KOPT-K1 (cell line): ENCODE measurements at regions not wholly inside any gene's neighbourhood (a gene's known extent, or its start where the extent isn't known, plus 50 kb on each side); places are given as distances from the start of the nearest gene placed in this dataset.

Source experiments
- H3K27ac ChIP-seq: fragments of 200-600 bp; sonication (generic); 2 replicates; pipeline ENCODE4 v1.5.1; 2016; ENCODE audit warnings: antibody characterized with exemption, mild to moderate bottlenecking, low read depth, low read length; ENCODE audit not compliant: poor library complexity, severe bottlenecking
- H3K36me3 ChIP-seq: fragments of 200-600 bp; sonication (generic); 2 replicates; pipeline ENCODE4 v1.5.1; 2017; ENCODE audit warnings: antibody characterized with exemption, mild to moderate bottlenecking, low read length, moderate library complexity; ENCODE audit not compliant: insufficient read depth
- H3K9me3 ChIP-seq: fragments of 200-600 bp; sonication (generic); 2 replicates; pipeline ENCODE4 v1.5.1; 2017; ENCODE audit warnings: antibody characterized with exemption, low read length, mild to moderate bottlenecking; ENCODE audit not compliant: insufficient read depth, poor library complexity, severe bottlenecking

DNA sequence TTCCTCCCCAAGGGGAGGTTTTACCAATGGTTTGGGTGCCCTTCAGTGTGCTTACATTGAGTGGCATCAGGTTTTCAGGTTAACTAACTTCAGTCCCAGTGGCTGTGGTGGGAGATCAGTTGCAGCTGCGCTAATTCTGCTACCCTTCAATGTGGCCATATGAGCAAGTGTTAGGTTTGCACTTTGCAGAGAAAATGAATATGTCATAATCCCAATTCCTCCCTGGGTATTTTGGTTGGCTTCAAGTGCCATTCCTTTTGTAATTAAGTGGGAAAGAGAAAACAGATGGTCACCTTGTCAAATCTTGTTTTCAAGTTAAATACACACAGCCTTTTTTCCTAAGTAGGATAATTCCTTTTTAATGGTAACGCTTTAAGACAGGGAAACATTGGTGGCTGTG lies 236.2 kb downstream of the TLE4 start:
- Histone ChIP-seq H3K27ac (no peak overlapping the region), H3K9me3 (no peaks in the 10 kb centered on the region), H3K36me3 (no peaks in the 10 kb centered on the region)

- Histone ChIP-seq H3K27ac (no peak overlapping the region), H3K36me3 (no peaks in the 10 kb centered on the region), H3K9me3 (no peaks in the 10 kb centered on the region)
Observed at GRCh38 chr9:79806086-79806485, 234.3 kb downstream of the TLE4 start.

DNA sequence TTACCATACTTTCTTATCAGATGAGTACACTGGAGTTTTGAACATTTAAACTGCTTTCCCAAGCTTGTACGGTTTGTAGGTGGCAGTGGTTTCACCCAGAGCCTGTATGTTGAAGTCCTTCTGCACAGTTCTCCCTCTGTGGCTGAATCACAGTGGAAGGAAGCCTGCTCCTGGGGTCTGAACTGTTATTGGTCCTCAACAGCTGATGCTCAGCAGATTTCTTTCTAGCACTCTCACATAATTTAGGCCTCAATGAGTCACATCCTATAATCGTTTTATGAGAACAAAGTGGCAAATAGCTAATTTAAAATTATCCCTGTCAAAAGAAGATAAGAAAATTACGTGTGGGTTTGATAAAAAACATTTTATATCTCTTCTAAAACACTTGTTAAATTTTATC lies 229.7 kb downstream of the TLE4 start:
- no peaks in the 10 kb centered on the region for H3K9me3 ChIP-seq
- H3K27ac ChIP-seq, result no peak overlapping the region
- H3K36me3 ChIP-seq, result no peaks in the 10 kb centered on the region

- Histone ChIP-seq H3K27ac (no peak overlapping the region), H3K36me3 (no peaks in the 10 kb centered on the region), H3K9me3 (no peaks in the 10 kb centered on the region)
Observed at GRCh38 chr9:79800578-79800977, 228.8 kb downstream of the TLE4 start.

GRCh38 chr9:79799691-79800335 lies 228.0 kb downstream of the TLE4 start:
- H3K27ac ChIP-seq, result no peak overlapping the region
- H3K36me3 ChIP-seq, result no peaks in the 10 kb centered on the region
- H3K9me3 ChIP-seq, result no peaks in the 10 kb centered on the region

GRCh38 chr9:79798450-79798849 lies 226.7 kb downstream of the TLE4 start:
- no peaks in the 10 kb centered on the region for H3K9me3 ChIP-seq

DNA sequence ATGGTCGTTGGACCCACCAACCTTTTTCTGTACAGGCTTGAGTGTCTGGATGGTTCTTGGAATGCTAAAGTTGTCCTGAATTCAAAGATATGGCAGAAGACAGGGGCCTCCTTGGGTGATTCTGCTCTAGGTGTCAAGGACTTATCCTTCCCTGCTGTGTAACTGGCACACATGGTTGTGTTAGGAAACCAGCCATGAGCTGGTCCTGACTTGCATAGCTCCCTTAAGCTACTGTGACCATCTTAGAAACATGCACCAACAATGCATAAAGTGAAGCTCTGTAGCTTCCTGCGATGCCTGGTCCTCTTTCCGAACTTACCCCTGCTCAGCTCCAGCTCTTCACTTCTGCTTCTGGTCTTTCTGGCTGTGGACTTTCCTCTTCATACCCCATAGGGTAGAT lies 224.6 kb downstream of the TLE4 start:
- H3K9me3 ChIP-seq, result no peaks in the 10 kb centered on the region
- H3K27ac ChIP-seq, result no peak overlapping the region
- no peaks in the 10 kb centered on the region for H3K36me3 ChIP-seq

More at GRCh38 chr9:79798450-79798849, 226.7 kb downstream of the TLE4 start:
- Histone ChIP-seq H3K36me3 (no peaks in the 10 kb centered on the region), H3K27ac (no peak overlapping the region)

DNA sequence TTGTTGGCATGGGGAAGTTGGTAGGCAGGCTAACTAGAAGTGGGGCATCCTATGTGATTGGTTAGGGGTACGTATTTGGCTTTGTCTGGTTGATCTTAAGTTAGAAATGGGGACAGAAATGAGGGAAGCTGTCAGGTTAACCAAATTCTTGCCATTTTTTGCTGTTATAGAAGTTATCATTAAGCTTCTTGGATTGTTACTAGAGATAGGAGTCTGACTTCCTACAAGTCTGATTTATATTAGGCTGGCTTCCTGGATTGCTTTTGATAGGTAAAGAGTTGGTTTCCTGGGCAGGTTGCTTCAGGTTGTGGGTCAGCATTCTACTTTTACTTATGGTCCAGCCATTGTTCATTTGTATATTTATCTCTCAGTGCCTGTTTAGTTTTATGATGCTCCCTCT lies 216.9 kb downstream of the TLE4 start:
- Histone ChIP-seq H3K27ac (no peak overlapping the region), H3K9me3 (no peaks in the 10 kb centered on the region), H3K36me3 (no peaks in the 10 kb centered on the region)

- no peak overlapping the region for H3K27ac ChIP-seq
- no peaks in the 10 kb centered on the region for H3K36me3 ChIP-seq
Observed at GRCh38 chr9:79781263-79781662, 209.5 kb downstream of the TLE4 start.

GRCh38 chr9:79780559-79780958 lies 208.8 kb downstream of the TLE4 start:
- no peak overlapping the region for H3K27ac ChIP-seq
- H3K9me3 ChIP-seq, result no peaks in the 10 kb centered on the region
- no peaks in the 10 kb centered on the region for H3K36me3 ChIP-seq

More at GRCh38 chr9:79781263-79781662, 209.5 kb downstream of the TLE4 start:
- H3K9me3 ChIP-seq, result no peaks in the 10 kb centered on the region

DNA sequence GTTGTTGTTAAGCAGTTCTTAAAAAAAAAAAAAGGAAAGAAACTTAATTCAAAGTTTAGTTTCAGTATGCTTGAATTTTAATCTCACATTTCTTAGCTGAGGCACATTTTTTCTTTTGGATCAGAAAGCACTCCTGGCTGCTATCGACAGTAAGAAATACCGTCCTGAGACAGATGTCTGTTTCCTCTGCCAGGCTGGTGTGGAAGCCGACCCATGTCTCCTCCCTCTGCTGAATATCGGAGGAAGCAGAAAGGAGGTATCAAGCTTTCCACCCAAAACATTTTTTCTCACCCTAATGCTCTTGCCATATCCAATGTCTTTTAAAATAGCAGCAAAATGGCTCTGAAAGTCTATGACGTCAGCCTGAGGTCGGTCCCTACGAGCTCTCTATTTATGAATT lies 208.1 kb downstream of the TLE4 start:
- no peak overlapping the region for H3K27ac ChIP-seq
- H3K9me3 ChIP-seq, result no peaks in the 10 kb centered on the region
- H3K36me3 ChIP-seq, result no peaks in the 10 kb centered on the region

DNA sequence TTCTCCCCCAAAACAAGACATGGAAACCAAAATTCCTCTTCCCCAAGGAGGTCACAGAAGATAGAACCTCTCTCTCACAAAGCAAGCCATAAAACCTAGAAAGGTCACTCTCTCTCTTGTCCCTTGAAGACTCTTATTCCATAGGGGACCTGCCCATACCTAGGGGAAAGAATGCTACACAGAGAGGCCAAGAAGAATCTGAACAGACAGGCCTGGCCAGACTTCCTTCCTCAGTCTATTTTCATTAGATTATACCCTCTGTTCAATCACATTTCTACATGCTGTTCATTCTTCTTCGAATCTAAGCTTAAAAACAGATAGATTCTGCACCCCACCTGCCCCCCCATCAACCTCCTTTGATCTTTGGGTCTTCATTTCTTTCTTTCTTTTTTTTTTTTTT lies 206.8 kb downstream of the TLE4 start:
- no peaks in the 10 kb centered on the region for H3K36me3 ChIP-seq
- H3K27ac ChIP-seq, result no peak overlapping the region
- no peaks in the 10 kb centered on the region for H3K9me3 ChIP-seq

DNA sequence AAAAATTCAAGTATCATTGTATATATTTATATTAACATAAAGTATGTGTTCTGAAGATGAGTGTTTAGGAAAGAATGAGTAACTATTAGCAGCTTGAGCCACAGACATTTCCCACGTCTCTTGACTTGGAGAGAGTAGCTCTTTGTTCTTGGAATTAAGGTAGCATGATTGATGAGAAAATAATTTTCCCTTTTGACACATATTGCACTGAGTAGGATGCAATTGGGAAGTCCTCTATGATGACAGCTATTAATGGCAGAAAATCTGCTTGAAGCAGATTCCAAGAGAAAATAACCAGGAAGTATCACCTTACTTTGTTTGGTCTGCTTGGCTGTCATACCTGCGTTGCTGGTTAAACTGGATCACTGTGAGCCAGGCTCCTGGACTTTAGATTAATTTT lies 204.8 kb downstream of the TLE4 start:
- H3K36me3 ChIP-seq, result no peaks in the 10 kb centered on the region
- no peak overlapping the region for H3K27ac ChIP-seq
- no peaks in the 10 kb centered on the region for H3K9me3 ChIP-seq
